NCI-H774 (cell line): ENCODE measurements at regions not wholly inside any gene's neighbourhood (a gene's known extent, or its start where the extent isn't known, plus 50 kb on each side); places are given as distances from the start of the nearest gene placed in this dataset.
"Not testable (repeated sequence)": the region's sequence is repeated elsewhere in the genome, so short reads cannot be mapped to it uniquely, and the experiment has no call there.

ENCODE experiments used
- DNase-seq: peaks from one replicate; lab custom pipeline; 2025; lab: John Stamatoyannopoulos, UW

DNA sequence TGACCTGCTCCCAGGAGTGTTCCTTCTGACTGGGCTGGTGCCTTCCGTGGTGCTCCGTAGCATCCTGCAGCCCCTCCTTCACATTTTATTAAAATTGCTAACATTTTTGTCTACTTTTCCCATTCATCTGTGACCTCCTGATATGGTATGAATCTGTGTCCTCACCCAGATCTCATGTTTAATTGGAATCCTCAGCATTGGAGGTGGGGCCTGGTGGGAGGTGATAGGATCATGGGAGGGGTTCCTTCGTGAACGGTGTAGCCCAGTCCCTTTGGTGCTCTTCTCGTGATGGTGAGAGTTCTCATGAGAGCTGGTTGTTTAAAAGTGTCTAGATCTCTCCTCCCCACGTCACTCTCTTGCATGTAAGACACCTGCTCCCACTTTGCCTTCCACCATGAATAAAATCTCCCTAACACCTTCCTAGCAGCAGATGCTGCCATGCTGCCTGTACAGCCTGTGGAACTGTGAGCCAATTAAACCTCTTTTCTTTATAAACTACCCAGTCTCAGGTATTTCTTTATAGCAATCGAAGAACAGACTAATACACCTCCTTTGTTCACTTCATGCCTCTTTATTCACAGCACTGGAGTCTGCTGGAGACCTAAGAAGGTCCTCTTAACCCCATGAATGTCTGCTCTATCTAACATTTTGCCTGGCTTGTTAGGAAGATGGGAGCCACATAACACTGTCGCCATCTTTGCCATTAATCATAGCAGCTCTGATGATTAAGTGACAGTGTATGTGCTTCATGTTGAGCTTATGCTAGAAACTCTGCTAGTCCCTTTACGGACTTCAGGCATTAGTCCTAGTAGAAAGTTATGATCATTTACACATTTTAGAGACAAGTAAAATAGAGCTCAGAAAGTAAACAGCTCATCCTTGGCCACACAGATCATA, 377.7 kb upstream of the MAF start:
- no peak for DNase-seq

GRCh38 chr16:79973320-79973719, 372.8 kb upstream of the MAF start:
- no peak for DNase-seq

GRCh38 chr16:79972053-79972704, 371.6 kb upstream of the MAF start:
- no peak for DNase-seq

GRCh38 chr16:79971237-79971572, 370.7 kb upstream of the MAF start:
- DNase-seq, result no peak

GRCh38 chr16:79970551-79971236, 370.2 kb upstream of the MAF start:
- DNase-seq, result no peak

DNA sequence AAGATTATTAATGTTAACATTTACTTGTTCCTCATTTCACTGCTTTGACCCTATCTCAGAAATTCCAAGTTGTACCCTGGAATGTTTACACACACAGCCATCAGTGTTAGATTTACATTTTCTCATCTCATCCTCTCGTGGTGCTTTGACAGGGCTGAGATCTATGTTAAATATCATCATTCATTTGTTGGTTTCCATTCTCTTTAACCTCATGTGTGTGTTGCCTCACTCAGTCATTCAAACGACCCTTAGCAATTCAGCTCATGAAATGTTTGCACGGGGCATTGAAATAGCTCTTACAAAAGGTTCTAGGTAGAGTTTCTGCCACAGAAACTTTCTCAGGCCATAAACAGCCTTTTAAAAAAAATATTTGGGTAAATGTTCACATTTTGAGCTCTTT, 369.6 kb upstream of the MAF start:
- no peak for DNase-seq

DNA sequence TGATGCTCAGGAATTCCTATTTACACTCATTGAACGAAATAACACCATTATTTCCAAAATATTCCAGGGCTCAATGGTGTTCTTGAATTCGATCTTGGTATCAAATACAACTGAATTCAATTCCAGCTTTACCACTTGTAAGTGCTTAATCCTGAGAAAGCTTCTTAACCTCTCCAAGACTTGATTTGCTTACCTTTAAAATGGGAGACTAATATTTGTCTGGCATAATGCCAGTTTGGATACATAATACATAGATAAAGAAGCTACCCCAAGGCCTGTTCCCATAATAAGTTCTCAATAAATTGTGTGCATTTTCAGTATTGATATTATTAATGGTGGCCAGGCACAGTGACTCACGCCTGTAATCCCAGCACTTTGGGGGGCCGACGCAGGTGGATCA, 368.9 kb upstream of the MAF start:
- DNase-seq, result no peak

- no peak for DNase-seq
These were observed 365.7 kb upstream of the MAF start for GRCh38 chr16:79966226-79966625.

GRCh38 chr16:79965718-79966117, 365.2 kb upstream of the MAF start:
- no peak for DNase-seq

GRCh38 chr16:79964104-79964503, 363.6 kb upstream of the MAF start:
- no peak for DNase-seq

DNA sequence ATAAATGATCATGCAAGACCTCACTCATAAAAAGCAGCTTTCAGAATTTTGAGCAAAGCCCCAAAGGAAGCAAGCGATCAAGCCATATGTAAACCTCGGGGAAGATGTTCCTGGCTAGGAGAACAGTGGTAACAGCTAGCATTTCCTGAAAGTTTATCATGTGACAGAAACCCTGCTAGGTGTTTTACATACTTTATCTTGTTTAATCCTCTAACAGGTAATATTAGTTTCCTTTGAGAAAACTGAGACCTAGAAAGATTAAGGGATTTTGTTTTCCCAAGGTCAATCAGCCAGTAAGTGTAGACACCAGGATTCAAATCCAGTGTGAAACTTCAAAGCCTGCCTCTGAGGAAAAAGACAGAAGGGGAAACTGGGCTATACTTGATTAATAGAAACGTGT, 362.4 kb upstream of the MAF start:
- DNase-seq, result no peak

DNA sequence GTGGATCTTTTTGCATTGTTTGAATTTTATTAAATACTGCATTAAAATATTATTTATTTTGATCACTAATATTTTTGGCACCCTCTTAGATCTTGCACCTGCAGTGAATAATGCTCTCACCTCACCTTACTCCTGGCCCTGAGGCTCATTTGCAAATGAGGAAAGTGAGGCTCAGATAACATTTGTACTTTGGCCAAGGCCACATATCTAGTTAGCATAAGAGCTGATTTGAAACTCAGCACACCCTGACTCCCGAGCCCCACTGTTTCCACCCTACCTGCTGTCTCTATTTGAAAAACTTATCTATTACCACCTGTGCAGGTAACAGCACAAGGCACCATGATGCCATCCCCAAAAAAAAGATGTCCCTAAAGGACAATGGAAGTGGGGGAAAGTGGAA, 358.7 kb upstream of the MAF start:
- no peak for DNase-seq

- no peak for DNase-seq
These were observed 354.6 kb upstream of the MAF start for GRCh38 chr16:79954921-79955705.

- no peak for DNase-seq
These were observed 350.6 kb upstream of the MAF start for GRCh38 chr16:79950932-79951719.

GRCh38 chr16:79949417-79949816, 348.9 kb upstream of the MAF start:
- no peak for DNase-seq

DNA sequence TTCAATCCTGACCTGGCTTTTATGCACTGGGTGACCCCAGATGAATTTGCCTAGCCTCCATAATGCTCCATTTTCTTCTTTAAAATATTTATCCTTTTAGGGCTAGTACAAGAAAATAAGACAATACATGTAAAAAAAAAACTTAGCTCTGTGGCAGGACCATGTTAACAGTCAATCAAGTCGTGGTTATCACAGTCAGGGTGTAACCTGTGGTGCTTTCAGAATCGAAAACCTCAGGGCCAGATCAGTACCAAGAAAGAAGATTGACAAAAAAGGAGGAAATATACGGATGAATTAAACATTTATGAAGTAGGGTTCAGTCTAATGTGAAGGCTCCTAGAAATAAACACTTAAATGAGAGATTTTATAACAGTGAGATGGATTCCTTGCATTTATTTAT, 347.2 kb upstream of the MAF start:
- no peak for DNase-seq

DNA sequence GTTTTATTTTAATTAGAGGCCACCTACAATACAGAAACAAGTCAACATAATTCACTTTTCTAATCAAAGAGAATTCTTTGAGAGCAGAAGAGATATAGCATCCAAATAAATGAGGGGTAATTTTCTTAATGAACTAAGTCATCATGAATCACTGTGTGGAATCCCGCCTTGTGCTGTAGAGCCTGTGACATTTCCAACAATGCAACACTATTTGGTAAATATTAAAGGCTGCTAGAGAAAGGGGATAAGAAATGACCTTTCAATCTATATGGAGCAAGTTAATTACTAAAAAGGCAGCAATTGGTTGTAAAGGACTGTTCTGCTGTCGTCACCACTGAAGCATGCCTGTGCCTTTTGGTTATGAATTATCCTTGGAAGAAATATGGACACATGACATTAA, 345.7 kb upstream of the MAF start:
- DNase-seq, result no peak

GRCh38 chr16:79943736-79944135, 343.2 kb upstream of the MAF start:
- no peak for DNase-seq

DNA sequence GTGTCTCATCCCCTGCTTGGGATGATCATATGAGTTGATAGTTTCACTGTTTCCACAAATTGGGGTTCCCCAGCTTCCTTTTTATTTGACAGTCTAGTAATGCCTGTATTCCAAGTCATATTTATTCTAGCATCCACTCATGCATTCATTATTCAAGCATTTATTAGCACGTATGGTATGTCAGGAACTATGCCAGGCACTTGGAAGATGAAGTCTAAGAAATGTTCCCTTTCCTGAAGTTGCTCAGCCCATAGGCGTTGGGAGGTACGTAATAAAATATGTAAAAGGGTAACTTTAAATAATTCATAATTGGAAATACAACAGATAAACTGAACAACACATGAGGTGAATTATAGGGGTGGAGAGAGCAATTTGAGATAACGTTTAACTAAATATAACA, 338.0 kb upstream of the MAF start:
- no peak for DNase-seq

- not testable (repeated sequence) for DNase-seq
These were observed 337.1 kb upstream of the MAF start for GRCh38 chr16:79937671-79938070.

GRCh38 chr16:79933603-79934002, 333.1 kb upstream of the MAF start:
- no peak for DNase-seq

DNA sequence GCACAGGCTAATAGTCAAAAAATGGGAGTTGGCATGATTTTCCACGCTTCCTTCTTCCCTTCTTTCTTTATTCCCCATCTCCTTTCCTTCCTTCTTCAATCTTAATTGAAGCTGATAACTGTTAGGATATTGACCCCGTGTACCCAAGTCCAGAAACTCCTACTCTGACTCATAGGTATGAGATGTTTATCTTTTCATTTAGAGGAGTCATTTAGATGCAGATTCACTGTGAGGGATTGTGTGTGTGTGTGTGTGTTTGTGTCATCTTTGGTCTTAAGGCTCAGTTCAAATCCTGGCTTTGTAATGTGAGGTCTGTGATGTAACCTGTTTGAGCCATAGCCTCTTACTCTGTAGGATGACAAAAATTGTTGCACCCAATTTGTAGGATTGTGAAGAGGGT, 332.0 kb upstream of the MAF start:
- DNase-seq, result no peak
